NK-92 (cell line): ENCODE measurements at regions not wholly inside any gene's neighbourhood (a gene's known extent, or its start where the extent isn't known, plus 50 kb on each side); places are given as distances from the start of the nearest gene placed in this dataset.
"Not testable (repeated sequence)": the region's sequence is repeated elsewhere in the genome, so short reads cannot be mapped to it uniquely, and the experiment has no call there.

ENCODE experiments used
- DNase-seq: peaks from one replicate; lab custom pipeline; 2025; ENCODE audit not compliant: unreplicated experiment; lab: John Stamatoyannopoulos, UW

- DNase-seq, result no peak
These were observed 685.0 kb downstream of the TMEM121 start for GRCh38 chr14:106211334-106211900.

- DNase-seq, result no peak
These were observed 688.8 kb downstream of the TMEM121 start for GRCh38 chr14:106215229-106215628.

- DNase-seq, result no peak
These were observed 690.3 kb downstream of the TMEM121 start for GRCh38 chr14:106216679-106217078.

GRCh38 chr14:106218174-106218573 is 691.8 kb downstream of the TMEM121 start:
- DNase-seq, result no peak

GRCh38 chr14:106222311-106222710 is 695.9 kb downstream of the TMEM121 start:
- no peak for DNase-seq

- DNase-seq, result no peak
These were observed 696.3 kb downstream of the TMEM121 start for GRCh38 chr14:106222731-106223130.

- no peak for DNase-seq
These were observed 701.4 kb downstream of the TMEM121 start for GRCh38 chr14:106227793-106228192.

- no peak for DNase-seq
These were observed 702.3 kb downstream of the TMEM121 start for GRCh38 chr14:106228541-106229158.

GRCh38 chr14:106230071-106230470 is 703.7 kb downstream of the TMEM121 start:
- no peak for DNase-seq

- not testable (repeated sequence) for DNase-seq
These were observed 706.8 kb downstream of the TMEM121 start for GRCh38 chr14:106233191-106233590.

GRCh38 chr14:106234525-106235254 is 708.3 kb downstream of the TMEM121 start:
- not testable (repeated sequence) for DNase-seq

- no peak for DNase-seq
These were observed 709.2 kb downstream of the TMEM121 start for GRCh38 chr14:106235356-106236159.

GRCh38 chr14:106248321-106249192 is 722.2 kb downstream of the TMEM121 start:
- no peak for DNase-seq

- DNase-seq, result not testable (repeated sequence)
These were observed 727.6 kb downstream of the TMEM121 start for GRCh38 chr14:106253995-106254394.

GRCh38 chr14:106257569-106257994 is 731.2 kb downstream of the TMEM121 start:
- not testable (repeated sequence) for DNase-seq

- DNase-seq, result no peak
These were observed 741.8 kb downstream of the TMEM121 start for GRCh38 chr14:106268013-106268727.

GRCh38 chr14:106269029-106269428 is 742.6 kb downstream of the TMEM121 start:
- DNase-seq, result no peak

GRCh38 chr14:106269451-106270204 is 743.2 kb downstream of the TMEM121 start:
- no peak for DNase-seq

GRCh38 chr14:106270476-106271121 is 744.2 kb downstream of the TMEM121 start:
- DNase-seq, result not testable (repeated sequence)
